SK-MEL-5 (cell line): ENCODE measurements at regions not wholly inside any gene's neighbourhood (a gene's known extent, or its start where the extent isn't known, plus 50 kb on each side); places are given as distances from the start of the nearest gene placed in this dataset.
"Not testable (repeated sequence)": the region's sequence is repeated elsewhere in the genome, so short reads cannot be mapped to it uniquely, and the experiment has no call there.

Experiments used
- DNase-seq: peaks from one replicate; pipeline ENCODE4 v3.0.0-alpha.2; 2016; ENCODE audit warnings: low read depth, low spot score
- in situ Hi-C: cut with HindIII; loops from 2 replicates; pipeline ENCODE4 v1.10.0; 2016; ENCODE audit warnings: low sequenced_read_pairs, high pct_unique_total_duplicates, low pct_unique_long_range_greater_than_20kb

DNA sequence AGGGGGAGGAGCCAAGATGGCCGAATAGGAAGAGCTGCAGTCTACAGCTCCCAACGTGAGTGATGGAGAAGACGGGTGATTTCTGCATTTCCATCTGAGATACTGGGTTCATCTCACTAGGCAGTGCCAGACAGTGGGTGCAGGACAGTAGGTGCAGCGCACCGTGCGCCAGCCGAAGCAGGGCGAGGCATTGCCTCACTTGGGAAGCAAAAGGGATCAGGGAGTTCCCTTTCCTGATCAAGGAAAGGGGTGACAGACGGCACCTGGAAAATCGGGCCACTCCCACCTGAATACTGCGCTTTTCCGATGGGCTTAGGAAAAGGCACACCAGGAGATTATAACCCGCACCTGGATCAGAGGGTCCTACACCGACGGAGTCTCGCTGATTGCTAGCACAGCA, 121.1 kb upstream of the SESTD1 start:
- DNase-seq, in situ Hi-C loops: not testable (repeated sequence)

DNA sequence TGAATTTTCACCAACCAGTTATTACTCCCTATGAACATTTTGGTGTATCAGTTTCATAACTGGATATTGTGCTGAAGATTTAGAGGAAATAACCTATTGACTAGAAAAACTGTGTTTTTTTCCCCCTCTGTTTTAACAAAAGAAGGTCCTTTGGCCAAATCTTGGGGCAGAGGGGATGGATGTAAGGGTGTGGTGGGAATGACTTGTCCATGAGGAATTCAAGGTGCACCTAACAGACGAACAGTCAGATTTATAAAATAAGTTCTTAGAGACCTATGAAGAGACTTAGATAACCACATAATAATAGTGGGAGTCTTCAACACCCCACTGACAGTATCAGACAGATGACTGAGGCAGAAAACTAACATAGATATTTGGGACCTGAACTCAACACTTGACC, 119.3 kb upstream of the SESTD1 start:
- in situ Hi-C loops: no loop called here
- no peak for DNase-seq

DNA sequence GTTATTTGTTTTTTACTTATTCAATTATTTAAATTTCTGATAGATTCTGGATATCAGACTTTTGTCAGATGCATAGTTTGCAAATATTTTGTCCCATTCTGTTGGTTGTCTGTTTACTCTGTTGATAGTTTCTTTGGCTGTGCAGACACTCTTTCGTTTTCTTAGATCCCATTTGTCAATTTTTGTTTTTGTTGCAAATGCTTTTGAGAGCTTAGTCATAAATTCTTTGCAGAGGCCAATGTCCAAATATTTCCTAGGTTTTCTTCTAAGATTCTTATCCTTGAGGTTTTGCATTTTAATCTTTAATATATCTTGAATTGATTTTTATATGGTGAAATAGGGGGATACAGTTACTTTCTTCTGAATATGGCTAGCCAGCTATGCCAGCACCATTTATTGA, 112.7 kb upstream of the SESTD1 start:
- in situ Hi-C loops: no loop called here
- no peak for DNase-seq

DNA sequence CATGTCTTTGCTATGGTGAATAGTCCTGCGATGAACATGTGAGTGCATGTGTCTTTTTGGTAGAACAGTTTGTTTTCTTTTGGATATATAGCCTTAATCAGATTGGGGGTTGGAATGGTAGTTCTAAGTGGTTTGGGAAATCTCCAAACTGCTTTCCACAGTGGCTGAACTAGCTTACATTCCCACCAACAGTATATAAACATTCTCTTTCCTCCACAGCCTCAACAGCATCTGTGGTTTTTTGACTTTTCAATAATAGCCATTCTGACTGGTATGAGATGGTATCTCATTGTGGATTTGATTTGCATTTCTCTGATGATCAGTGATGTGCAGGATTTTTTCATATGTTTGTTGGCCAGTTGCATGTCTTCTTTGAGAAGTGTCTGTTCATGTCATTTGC, 112.2 kb upstream of the SESTD1 start:
- no peak for DNase-seq
- in situ Hi-C loops: no loop called here

DNA sequence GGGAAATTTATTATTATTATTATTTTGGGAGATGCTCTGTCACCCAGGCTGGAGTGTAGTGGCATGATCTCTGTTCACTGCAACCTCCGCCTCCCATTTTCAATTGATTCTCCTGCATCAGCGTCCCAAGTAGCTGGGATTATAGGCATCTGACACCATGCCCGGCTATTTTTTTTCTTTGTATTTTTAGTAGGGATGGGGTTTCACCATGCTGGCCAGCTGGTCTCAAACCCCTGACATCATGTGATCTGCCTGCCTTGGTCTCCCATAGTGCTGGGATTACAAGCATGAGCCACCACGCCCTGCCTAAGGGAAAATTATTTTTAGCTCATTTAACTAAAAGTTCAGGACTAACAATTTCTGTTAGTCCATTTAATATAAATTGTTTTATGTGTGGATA, 109.2 kb upstream of the SESTD1 start:
- in situ Hi-C loops: no loop called here
- DNase-seq: no peak

DNA sequence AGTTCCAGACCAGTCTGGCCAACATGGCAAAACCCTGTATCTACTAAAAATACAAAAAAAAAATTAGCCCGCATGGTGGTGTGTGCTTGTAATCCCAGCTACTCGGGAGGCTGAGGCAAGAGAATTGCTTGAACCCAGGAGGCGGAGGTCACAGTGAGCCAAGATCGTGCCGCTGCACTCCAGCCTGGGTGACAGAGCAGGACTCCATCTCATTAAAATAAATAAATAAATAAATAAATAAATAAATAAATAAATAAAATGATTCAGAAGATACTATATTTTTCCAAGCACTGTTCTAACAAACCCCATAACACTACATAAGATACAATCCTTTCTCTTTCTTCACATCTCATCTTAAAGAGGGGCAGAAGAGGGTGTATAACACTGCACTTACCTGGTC, 100.9 kb upstream of the SESTD1 start:
- DNase-seq, in situ Hi-C loops: not testable (repeated sequence)

DNA sequence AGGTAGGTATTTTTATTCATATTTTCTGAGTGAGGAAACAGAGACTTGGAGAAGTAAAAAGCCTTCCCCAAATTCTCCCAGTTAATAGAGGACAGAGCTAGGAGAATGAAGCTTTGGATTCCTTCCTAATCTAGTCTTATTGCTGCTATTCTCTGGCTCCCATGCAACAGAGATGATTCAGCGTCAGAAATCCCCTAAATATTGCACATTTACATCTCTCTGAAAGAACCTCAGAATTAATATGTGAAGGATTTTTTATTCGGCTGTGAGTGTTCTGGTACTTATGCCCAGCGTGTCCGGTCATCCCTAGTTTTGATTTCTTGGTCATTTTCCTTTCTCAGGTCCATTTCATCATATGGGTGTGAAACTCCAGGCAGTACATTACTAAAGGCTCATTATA, 91.2 kb upstream of the SESTD1 start:
- in situ Hi-C loops: no loop called here
- DNase-seq: no peak

DNA sequence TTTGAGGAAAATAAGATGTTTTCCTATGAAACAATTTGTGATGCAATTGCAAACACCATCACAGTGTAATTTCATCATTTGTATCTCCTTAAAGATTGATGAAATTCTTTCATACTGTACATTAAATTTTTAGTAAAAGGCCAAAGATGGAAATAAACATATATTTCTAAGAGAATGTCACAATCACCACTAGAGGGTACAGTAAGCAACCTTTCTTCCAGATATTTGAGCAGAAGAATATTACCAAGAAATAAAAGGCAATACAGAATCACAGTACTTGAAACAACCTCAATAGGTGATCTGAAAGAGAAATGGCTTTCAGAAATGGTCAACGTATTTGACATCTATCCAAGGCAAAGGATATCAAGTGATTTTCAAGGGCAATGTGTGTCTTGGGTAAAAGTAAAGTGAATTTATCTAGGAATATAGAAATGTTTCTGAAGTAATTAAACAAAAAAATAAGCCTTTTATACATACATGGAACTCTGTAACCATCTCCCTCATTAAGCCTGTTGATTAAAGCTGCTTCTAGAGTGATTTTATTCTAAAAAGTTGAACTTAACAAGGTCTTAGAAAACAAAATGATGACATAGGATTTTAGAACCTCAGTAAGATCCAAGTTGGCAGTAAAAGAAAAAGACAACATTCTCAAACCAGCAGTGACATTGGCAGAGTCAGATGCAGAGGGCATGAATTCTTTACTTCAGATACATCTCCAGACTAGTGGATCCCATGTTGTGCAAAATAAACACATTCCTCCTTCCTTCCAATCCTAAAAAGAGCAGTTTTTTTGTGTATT, 90.3 kb upstream of the SESTD1 start:
- peak; percentile 29 for DNase-seq
- in situ Hi-C loops: no loop called here

DNA sequence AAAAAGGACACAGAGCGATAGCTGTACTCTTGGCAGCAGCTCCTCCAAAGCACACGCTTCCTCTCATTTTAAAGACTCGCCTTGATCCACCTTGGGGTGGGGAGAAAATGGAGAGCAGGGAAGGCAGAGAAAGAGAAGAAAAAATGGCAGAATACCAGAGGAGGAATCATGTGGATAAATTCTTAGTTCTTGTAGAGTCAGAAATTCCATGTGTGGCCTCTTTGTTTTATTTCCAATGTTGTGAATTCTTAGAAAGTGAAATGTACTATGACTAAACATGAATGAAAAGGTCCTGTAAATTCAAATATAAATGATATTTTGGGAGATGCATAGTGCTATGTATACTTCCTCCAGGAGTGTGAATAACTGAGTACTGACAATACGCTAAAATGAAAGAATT, 89.7 kb upstream of the SESTD1 start:
- in situ Hi-C loops: no loop called here
- DNase-seq: no peak

DNA sequence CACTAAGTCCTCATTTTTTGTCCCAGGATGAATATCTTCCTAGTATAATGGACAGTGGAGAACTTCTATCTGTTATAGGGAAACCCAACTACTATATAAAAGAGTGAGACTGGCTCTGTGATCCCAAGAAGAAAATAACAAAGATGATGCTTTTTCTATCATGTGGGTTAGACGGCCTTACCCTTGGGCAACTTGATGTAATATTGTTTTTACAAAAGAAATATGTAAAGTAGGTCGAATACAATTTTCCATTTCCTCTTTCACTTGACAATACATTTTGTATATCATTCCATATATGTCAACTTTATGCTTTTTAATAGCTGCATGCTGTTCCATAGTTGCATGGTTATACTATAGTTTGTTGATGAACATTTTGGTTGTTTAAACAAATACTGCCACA, 87.5 kb upstream of the SESTD1 start:
- in situ Hi-C loops: no loop called here
- DNase-seq: no peak

DNA sequence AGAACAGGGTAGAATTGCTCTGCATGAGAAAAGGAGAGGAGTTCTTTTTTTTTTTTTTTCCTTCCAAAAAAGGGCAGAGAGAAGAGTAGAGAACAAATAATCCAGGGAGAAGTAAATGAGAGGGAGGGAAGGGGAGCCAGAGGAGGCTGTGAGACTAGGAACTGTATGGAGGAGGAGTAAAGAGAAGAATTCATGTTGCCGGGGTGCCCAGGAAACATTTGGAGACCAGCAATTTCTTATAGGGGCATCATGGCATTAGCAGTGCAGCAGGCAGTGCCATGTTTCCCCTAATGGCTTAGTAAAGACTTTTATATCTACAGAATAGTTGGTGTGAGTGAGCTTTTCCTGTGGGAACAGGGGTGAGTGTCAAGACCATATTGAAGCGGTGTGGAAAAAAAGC, 86.4 kb upstream of the SESTD1 start:
- in situ Hi-C loops: no loop called here
- no peak for DNase-seq

DNA sequence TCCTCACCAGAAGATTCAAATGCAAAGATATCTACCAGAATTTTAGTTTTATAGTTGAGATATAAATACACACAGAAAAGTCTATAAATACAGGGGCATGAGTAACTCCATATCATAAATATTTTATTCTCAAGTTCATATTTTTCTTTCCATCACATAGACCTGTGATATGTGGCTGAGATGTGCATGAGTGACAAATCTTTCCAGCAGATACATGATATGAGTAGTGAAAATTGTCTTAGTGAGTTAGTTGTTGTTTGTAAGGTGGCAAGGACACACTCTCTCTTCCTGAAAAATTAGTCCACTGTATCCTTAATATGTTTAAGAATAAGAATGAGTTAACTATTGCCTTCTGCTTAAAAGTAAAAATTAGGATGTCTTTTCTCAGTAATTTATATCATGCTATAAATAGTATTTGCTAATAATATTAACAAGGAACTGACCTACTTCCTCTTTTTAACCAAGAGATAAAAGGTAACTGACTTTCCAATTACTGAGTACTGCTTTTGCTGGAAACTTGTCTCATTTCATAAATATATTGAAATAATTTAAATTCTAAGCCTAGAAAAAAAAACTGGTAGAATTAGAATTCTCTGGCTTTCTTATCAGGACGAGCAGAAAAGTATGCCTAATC, 85.2 kb upstream of the SESTD1 start:
- DNase-seq: no peak
- in situ Hi-C loops: no loop called here

DNA sequence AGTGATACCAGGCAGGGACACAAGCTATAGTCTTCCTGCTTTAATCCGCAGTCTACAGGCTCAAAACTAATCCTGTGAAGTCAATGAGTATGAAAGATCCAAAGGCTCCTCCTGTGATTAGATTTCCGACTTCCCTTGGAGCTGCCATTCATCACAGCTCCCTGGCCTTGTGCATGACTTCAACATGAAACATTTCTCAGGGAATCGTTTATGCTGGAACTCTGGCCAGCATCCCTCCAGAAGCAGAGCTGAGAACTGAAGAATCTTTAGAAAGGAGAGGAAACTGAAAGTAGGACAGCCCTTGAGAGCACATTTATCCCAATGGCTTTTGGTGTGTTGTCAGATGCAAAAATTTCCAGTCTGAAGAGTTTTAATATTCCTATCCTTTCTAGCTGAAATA, 84.3 kb upstream of the SESTD1 start:
- in situ Hi-C loops: no loop called here

DNA sequence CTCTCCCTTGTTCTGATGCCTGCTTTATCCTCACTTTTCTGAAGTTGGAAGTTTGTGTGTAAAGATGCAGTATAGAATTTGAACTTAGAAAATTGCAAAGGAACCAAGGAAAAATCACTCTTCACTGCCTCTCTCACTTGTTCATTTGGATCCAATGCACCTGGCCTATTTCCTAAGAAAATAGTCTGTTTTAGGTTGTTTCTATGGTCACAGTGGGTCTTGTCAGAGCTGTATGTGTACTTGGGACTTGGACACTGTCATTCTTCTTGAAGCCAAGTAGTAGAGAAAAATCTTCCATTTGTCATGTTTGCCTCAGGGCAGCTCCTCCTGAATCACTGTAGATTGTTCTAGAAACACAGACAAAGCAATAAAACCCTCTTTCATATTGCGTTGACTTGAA, 80.3 kb upstream of the SESTD1 start:
- DNase-seq: no peak

More for the DNA sequence above, 84.3 kb upstream of the SESTD1 start:
- DNase-seq: no peak

DNA sequence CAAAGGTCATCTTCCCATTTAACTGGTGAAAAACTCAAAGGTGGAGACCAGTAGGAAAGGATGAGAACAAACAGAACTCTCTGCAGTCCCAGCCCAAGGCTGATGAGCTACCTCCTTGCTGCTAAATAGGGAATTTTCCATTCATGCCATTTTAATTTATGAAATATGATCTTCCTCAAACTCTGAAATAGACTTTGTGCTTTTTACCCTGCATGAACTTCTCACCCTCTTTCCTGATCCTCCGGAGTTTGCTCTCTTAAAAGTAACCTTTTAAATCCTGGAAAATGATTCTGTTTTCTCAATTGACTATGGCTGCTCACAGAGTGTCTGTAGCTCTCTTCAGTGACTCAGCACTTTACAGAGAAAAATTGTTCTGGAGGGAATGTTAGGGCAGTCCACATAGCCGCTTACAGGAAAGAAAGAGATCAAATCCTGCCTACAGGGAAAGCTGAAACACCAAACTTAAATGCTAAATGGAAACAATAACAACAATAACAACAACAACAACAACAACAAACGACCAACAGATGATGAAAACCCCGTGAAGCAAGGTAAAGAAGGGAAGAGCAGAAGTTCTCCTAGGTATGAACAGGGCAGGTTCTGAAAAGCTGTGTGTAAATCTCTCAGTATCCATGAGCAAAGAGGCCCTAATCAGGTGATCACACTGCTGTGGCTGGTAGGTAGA, 79.8 kb upstream of the SESTD1 start:
- in situ Hi-C loops: no loop called here
- no peak for DNase-seq

More for the DNA sequence above, 80.3 kb upstream of the SESTD1 start:
- in situ Hi-C loops: no loop called here

DNA sequence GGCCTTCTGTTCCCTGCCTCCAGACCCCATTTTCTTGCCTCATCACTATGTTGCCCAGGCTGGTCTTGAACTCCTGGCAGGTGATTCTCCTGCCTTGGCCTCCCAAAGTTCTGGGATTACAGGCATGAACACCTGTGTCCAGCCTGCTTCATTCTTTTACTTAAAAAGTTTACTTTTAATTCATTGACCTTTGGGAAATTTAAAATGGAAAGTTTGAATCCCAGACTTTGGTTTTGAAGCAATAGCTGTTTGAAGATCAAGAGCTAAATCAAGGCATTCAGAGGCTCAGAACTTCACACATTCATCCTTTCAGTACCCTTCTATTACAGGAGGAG, 79.3 kb upstream of the SESTD1 start:
- no peak for DNase-seq
- in situ Hi-C loops: no loop called here

DNA sequence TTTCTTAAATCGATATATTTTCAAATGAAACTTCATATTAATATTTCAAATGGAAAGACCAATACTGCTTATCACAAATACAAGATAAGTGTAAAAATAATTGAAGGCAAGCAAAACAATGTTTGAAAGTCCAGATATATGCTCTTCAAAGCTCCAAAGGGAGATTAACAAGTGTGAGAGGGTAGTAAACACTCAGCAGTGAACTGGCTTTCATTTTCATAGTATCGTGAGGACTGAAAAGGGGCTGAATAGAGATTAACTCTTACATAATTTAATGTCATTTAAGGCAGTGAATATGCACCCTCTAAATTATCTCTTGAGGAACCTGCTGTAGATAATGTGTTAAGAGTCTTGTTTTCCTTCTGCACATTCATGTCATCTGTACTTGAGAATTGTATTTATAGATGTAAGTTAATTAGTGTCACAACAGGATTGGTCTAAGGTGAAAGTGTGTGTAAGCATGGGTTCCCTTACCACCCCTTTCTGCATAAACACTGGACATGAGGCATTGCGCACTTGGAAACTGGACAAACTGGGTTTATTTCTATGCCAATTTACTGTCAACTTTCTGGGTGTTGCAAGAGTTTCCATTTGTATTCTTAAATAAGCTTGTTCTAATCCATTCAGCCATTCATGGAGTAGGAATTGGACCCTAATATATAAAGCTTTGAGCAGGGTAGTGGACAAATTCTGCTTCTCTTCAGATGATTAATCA, 76.7 kb upstream of the SESTD1 start:
- DNase-seq: no peak
- in situ Hi-C loops: no loop called here

DNA sequence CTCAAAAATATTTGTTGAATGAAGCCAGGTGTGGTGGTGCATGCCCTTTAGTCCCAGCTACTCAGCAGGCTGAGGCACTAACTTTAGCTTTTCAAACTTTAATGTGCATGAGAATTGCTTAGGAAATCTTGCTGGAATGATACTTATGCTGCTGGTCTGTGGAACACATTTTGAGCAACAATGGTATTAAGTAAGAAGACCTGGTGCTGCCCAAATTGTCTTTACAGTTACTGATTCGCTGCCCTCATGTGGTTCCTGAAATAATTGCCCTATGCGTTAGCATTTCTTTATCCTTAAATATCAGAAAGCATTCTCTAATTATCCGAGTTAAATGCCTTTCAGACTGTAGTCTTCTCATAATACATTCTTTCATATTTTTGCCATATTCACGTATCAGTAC, 76.0 kb upstream of the SESTD1 start:
- peak; percentile 43 for DNase-seq
- in situ Hi-C loops: no loop called here
